ENCODE measurements at regions not wholly inside any gene's neighbourhood (a gene's known extent, or its start where the extent isn't known, plus 50 kb on each side); places are given as distances from the start of the nearest gene placed in this dataset.
"Not testable (repeated sequence)": the region's sequence is repeated elsewhere in the genome, so short reads cannot be mapped to it uniquely, and the experiment has no call there.

DNA sequence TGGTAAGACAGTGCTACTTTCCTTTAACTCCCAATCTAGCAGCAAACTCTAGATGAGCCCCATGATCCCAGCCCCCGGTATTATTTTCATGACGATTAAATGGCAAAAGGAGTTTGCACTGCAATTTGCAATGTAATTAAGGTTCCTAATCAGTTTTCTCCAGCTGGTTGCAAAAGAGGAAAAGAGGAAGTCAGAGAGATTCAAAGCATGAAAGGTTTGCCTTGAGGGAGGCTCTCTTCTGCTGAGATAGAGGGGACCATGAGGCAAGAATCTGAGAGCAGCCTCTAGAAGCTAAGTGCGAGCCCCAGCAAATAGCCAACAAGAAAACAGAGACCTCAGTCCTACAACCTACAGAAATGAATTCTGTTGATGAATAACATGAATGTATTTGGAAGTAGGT is 527.1 kb downstream of the UQCRFS1 start:
- DNase-seq (ENCODE audit: low read depth) = no peak

GRCh38 chr19:28685077-28685476 is 527.9 kb downstream of the UQCRFS1 start:
- DNase-seq (ENCODE audit: low read depth) = not testable (repeated sequence)

DNA sequence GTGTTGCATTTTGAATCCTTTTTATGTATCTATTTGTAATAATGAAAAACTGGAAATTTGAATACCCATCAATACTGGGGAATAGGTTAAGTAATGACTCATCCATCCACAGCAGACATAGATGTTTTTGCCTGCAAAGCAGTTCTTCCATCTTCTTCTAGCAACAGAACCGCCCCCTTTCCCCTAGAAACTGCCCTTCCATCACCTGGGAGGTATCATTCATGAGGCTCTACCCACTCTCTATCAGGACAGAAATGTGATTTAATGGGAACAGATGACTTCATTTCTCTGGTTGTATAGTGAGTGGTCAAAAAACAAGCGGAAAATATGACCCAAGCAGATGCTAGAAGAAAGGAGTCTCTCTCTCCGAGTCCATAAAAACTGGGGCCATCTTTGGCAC is 532.8 kb downstream of the UQCRFS1 start:
- no peak for DNase-seq (ENCODE audit: low read depth)

DNA sequence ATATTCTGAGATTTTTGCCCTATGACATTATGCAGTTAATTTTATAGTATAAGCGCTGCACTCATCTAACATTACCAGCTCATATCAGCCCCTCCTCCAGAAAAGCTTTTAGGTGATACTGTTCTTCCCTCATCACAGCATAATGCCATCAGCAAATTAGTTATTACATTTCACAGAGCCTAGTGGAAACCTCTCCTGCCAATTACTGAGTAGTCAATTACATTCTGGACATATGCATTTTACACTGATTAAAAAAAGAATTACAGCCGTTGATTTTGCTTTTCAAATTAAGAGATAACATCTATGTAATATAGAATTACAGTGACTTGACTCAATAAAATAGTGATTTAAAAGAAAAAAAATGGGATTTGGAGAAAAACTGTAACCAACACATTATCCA is 542.1 kb downstream of the UQCRFS1 start:
- DNase-seq (ENCODE audit: low read depth) = no peak

DNA sequence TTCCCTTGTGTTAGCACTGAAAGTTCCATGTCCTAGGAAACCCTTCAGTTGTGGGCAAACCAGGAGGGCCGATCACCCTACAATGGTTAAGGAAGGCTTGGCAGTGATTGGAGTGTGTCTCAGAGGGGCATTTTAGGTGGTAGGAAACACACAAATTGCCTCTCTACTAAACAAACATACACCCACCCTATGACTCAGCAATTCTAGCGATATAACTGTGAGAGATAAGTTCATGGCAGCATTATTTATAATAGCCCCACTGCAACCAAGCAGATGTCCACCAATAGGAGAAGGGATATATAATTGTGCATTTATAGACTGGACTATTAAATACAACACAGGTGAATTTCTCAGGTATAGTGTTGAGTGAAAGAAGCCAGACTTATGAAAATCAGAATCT is 543.1 kb downstream of the UQCRFS1 start:
- no peak for DNase-seq (ENCODE audit: low read depth)

DNA sequence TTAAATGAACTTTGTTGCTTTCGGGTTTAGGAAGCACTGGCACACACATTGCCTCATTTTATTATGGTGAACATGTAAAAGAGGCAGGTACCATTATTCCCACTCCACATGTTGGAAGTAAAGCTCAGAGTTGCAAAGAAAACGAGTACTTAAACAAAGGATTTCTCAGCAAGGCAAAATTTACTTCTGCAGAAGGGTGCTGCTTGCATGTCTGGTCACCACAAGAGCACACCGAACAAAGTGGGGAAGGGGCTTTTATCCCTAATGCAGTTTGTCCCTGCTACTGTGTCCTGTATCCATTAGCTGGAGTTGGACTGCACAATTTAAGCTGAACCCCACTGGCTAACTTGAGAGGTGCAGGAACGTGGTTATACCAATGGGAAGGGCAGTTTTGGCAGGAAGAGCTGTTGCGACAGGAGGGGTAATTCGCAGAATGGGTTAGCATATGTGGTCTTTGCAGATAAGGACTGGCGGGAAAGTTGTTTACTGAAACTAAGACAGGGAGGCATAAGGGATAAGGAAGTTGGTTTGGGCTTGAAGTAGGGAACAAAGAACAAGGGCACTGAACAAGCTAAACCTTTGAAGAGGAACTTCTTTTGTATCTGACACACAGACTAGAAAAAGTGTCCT is 545.5 kb downstream of the UQCRFS1 start:
- no peak for DNase-seq (ENCODE audit: low read depth)

GRCh38 chr19:28665748-28666147 is 547.2 kb downstream of the UQCRFS1 start:
- DNase-seq (ENCODE audit: low read depth) = no peak

- DNase-seq (ENCODE audit: low read depth) = no peak
Observed at GRCh38 chr19:28656644-28657043, 556.3 kb downstream of the UQCRFS1 start.

GRCh38 chr19:28655054-28655453 is 557.9 kb downstream of the UQCRFS1 start:
- no peak for DNase-seq (ENCODE audit: low read depth)

DNA sequence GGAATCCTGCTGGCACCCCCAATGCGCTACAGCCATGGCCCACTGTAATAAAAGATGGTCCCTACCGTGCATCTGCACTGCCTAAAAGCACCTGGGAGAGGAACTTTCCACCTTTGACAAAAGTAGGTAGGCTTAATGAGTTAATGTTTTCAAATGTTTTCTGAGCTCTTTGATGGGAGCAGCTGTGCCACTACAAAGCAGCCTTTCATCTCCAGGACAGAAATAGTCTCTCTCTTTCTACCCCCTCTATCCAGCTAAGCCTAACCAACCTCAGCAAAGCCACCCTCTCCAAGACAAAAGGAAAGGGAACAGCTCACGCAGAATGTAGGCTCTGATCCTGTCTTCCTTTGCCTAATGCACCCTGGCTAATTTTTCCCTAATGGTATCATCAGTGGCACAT is 560.2 kb downstream of the UQCRFS1 start:
- DNase-seq (ENCODE audit: low read depth) = no peak

GRCh38 chr19:28646629-28647028 is 566.3 kb downstream of the UQCRFS1 start:
- DNase-seq (ENCODE audit: low read depth) = no peak

DNA sequence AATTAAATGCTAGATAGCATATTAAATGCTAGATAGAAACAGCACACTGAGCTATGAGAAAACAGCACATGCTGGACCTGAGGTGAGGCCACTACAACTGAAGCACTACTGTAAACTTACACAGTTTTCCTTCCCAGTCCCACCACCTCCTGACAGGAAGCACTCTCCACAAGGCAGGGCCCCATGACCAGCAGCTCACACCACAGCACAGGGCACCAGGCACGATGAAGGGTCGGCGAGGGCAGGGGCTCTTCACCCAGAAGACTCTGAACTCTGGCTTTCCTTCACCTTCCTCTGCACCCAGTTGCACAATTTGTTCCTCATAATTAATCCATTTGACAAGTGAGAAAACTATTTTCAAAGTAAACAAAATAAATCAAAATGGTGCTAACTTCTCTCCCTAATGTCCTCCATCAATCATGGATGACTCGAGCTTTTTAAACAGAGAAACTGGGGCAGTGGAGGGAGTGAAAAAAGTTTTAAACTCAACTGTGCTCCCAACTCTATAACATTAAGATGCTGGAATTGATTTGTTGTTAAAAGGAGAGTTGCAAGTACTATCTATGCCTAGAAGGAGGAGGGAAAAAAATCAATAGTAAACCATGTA is 568.7 kb downstream of the UQCRFS1 start:
- DNase-seq (ENCODE audit: low read depth) = no peak

DNA sequence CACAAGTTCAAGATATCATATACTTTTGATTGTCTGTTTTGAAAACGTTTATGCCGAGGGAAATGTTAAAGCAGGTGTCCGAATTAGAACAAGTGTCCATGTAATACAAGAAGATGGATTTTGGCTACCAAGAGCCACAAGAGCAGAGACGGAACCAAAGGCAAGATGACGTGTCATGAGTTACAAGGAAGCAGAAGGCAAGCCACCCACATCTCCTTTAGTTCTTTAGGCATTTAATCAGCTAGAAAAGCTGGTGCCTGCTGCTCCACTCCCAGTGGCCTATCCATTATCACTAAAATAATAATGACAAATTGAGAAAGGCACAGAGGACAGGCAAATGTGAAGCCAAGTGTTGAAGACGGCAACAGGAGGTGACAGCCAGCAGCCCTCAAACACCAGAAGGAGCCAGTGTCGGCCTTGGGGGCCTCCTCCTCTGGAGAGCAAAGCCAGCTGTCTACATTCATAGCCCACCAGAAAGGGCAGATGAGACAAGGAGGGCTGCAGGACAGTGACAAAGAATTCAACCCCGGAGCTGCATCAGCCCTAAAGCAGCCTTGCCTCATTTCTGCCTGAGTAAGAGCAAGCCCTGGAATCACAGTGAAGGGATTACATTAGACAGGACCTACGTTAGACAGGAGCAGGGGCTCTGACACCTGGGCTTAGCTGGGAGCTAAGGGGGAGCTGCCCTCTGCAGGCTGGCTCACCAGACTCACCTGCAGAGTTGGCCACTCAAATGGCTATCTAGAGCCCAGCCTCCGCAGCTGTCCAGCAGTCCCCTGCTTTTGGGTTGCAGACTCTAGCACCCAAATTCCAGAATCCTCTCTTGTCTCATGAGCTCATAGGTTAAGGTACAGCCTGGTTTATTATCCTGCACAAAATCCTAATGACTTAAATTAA is 569.9 kb downstream of the UQCRFS1 start:
- no peak for DNase-seq (ENCODE audit: low read depth)

DNA sequence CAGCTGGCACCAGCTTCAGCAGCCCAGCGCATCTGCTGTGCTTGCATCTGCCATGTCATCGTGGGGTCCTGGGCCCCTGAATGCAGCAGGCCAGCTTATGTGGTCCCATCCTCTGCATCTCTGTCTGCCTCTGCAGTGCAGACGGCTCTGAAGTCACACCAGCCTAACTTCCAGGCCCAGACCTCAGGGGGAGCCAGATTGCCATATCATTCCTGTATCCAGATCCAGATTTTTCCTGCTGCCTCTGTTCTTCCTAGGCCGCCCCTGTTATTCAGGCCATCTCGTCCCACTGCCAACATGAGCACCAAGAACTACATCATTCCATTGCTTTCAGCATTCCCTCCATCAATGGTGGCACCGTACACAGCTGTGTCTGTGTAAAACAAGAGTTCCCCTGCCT is 571.6 kb downstream of the UQCRFS1 start:
- no peak for DNase-seq (ENCODE audit: low read depth)

GRCh38 chr19:28640506-28640905 is 572.4 kb downstream of the UQCRFS1 start:
- DNase-seq (ENCODE audit: low read depth) = no peak

DNA sequence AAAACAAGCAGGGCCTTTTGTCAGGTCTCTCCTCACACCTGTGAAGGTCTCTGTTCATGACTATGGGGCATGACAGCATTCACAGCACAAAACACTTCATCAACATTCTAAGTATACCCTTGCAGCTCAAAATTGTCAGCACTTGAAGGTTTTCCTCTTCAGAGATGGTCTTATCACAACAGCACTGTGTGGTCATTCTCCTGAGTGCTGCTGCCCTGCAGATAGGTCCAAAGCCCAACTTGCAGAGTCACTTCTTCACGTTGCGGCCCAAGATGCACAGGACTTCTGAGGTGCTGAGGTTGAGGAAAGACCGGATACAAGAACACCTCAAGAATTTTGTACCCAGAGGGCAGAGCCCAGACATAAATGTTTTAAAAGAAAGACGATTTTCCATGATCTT is 574.5 kb downstream of the UQCRFS1 start:
- no peak for DNase-seq (ENCODE audit: low read depth)

DNA sequence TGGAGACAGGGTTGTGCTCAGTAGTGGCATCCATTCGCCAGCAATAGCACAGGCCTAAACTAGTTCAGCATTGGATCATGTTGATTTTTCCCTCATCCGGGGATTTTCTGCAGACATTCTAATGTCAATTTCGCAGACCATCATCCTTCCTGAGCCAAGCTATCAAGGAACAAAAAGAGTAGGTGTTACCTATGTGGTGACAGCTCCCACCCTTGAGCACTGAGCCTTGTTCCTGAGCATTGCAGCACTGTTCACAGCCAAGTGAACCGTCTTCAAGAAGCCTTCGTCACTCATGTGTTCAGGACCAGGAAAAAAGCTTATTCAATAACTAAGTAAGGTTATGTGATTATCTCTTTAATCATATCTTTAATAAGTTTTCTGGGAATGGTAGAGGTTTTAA is 576.2 kb downstream of the UQCRFS1 start:
- no peak for DNase-seq (ENCODE audit: low read depth)

DNA sequence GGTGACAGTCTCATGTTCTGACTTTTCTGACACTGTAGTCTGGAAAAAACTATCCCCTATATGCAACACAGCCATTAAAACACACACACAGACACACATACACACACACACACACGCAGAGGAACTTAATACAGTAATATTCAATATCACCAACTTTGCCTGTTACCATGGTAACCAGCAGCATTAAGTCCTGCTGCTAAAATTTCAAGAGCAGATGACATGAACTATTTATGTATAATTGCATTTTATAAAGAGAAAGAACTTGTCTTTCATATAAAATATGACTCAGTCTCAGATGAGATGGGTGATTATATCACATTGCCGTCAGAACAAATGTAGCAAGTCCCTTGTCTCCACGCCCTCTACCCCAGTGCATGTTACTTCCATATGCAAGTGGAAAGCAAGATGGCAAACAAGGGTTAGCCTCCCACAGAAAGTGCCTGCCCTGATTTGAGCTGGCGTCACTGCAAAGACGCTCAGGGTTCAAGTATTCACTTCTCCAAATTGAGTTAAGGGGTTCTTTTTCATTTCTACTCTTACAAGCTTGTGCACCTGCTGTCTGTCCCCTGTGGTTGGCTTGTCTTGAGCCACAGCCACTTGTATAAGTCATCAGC is 576.8 kb downstream of the UQCRFS1 start:
- DNase-seq (ENCODE audit: low read depth) = no peak

GRCh38 chr19:28634837-28635236 is 578.1 kb downstream of the UQCRFS1 start:
- no peak for DNase-seq (ENCODE audit: low read depth)

DNA sequence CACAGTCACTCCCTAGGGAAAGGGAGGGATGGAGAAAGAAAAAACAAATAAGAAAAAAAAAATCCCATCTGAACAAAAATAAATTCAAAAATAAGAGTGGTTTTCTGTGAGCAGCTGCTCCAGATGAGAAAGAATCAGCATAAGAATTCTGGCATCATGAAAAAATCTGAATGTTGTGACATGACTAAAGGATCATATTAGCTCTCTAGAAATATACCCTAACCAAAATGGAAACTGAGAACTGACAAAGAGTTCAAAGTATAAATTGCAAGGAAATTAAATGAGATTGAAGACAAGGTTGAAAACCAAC is 579.0 kb downstream of the UQCRFS1 start:
- DNase-seq (ENCODE audit: low read depth) = no peak

- peak; percentile 27 for DNase-seq (ENCODE audit: low read depth)
Observed at GRCh38 chr19:28633319-28634018, 579.5 kb downstream of the UQCRFS1 start.

DNA sequence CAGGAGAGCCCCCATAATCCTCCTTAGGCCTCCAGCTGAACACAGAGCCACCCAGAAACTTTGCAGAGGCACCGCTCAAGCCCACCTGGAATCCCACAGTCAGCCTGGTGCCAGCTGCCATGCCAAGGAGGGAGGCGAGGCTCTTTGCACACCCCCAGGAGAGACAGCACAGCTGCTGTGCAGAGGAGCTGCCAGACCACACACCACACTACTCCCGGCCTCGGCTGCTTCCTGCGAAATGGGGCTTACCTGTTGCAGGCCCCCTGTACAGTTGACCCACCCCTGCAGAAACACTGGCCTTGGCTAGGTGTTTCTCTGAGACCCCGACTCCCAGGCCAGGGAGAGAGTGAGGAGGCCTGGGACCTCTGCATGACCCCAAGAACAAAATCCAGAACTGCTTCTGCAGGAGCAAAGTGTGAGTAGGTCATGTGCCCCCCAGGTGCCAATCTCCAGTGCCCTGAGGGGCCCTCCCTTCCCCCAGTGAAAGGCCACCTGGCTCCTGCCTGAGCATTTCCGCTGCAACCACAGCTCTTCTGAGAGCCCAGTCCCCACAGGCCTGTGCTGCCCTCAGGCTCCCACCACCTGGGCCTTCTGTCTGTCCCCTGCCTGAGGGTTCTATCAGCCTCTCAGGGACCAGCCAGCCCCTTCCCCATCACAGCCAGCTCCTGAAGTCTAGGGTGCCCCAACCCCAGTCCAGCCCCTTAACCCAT is 580.4 kb downstream of the UQCRFS1 start:
- DNase-seq (ENCODE audit: low read depth) = no peak
